CD4-positive, alpha-beta T cell treated with Interleukin-15 for 1 hour (primary cell): ENCODE measurements at regions not wholly inside any gene's neighbourhood (a gene's known extent, or its start where the extent isn't known, plus 50 kb on each side); places are given as distances from the start of the nearest gene placed in this dataset.
A peak's percentile ranks its signal among the peaks of the same experiment; 100 is the strongest.
"Not testable (repeated sequence)": the region's sequence is repeated elsewhere in the genome, so short reads cannot be mapped to it uniquely, and the experiment has no call there.

Experiments
- DNase-seq: peaks from one replicate; pipeline ENCODE4 v3.0.0-alpha.2; 2020

DNA sequence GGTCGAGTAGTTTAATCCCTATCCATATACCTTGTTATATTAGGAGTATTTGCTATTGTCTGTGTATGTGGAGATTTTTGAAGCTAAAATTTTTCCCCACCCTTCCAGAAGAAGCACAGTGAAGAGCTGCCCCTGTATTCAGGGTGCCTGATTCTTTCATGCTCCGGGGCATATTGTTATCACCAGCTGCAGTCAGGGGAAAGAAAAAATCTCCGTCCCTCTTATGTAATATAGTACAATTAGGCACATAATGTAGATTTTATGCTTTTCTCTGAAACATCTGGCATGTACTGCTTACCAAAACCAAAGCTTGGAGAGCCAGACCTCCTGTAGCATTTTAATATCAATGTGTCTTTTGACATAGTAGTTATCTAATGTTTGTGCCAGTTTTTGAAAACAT lies 214.9 kb upstream of the EDNRB start:
- DNase-seq = no peak

DNA sequence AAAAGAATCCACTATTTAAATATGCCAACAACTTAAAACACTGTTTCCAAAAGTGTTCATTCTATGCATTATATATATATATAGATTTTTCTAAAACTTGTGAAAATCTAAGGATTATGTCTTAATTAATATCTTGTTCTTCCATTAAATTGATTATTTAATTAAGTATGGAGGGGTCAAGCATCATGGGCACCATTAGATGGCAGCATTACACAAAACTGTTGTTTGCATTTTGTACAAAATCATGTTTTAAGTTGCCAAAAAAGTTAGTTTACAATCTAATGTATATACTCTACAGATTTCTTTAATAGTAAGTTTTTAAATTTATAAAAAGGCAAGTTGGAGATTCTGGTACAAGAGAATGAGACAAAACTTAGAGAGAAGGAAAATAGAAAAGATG lies 213.2 kb upstream of the EDNRB start:
- no peak for DNase-seq

DNA sequence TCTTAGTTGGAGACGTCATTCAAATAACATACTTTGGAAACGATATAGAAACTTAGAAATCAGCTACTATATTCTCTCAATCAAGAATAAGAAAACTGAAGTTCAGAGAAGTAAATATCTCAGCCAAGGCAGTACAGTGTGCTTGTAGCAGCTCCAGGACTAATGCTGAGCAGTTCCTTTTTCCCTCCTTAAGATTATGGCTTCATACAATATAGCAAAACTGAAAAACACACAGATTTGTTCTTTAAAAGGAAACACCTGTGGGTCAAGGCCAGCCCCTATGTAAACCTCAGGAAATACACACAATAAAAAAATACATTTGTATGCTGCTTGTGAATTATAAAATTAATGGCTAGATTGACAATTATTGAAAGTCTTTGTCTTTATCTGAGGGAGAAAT lies 212.7 kb upstream of the EDNRB start:
- no peak for DNase-seq

DNA sequence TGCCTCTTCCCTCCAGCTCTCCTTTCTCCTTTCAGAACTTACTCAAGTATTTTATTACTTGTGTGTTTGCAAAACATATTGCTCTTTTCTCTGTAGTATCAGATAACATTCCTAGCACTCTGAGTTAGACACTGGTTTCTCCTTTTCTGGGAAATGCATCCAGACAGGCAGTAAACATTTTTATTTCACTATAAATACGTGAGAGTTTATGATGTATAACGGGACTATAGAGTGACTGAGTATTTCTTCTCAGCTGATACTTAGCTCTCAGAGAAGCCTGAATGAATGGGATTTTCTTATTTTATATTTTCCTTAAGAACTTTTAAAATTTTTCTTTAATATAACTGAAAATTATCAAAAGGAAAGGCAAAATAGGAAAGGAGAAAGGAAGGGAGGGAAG lies 211.2 kb upstream of the EDNRB start:
- no peak for DNase-seq

DNA sequence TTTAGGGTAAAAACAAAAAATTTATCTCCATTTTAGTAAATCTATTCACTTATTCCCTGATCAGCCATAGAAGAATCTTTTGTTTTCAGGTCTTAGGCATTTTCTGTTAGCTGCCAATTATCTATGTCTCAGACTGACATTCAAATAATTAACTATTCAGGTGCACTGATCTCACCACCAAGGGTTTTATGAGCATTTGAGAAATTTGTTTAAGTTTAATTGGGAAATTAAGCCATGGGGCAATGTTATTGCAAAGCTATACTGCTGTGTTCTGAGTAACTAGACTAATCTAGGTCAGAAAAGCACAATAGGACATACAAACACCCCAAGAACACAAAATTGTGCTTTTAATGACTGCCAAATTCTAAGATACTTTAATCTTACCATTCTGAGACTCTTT lies 210.7 kb upstream of the EDNRB start:
- DNase-seq = no peak

DNA sequence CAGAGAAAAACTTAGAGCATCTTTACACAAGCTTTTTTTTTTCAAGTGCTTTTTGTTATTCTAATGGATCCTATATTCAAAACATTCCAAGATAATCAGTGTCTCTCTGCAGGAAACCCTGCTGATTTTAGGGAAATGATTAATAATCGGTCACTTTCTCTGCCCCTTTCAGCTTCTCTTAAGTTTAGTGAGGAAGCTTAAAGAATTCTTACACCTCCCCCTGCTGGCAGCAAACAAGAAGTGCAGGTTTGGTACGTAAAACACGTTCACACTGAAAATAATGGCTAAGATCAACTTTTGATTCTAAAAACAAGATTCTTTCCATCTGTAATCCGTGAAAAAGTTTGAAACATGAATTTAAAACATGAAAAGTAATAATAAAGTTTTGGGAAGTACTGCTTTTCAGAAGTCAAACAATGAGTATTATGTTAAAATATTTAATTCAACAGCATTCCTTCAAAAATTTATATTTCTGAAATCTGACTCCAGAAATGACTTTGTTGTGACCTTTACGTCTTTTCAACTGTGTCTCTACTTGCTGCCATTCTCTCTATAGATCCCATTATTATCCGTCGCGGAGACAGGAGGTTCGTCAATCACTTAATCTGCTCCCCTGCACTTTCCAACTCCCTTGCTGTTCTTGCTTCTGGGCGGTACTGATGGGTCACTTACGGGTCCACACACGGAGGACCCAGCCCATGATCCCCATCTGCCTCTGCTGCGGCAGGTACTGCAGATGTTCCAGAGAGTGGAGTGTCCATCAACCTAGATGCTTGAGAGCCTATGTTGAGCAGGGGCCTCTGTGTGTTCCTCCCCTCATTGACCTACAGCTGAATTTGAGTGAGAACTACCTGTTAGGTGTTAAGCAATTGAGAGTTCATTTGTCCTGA lies 203.1 kb upstream of the EDNRB start:
- DNase-seq = peak; percentile 25

DNA sequence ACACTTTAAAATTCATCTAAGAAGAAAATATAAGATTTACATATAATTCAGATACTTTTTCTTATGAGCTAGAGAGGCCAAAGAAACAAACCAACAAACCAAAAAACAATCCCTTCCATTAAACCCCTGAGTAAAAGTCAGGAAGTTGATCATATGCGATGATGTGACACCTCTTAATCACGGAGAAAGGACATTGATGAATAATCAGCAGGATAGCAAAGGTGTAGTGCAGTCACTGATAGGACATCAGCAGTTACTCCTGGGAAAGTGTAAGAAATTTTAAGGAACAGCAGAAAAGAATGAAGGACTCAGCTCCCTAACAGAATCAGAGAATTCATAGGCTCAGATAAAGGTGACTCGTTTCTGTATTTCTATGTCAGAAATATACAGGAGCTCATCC lies 202.4 kb upstream of the EDNRB start:
- no peak for DNase-seq

DNA sequence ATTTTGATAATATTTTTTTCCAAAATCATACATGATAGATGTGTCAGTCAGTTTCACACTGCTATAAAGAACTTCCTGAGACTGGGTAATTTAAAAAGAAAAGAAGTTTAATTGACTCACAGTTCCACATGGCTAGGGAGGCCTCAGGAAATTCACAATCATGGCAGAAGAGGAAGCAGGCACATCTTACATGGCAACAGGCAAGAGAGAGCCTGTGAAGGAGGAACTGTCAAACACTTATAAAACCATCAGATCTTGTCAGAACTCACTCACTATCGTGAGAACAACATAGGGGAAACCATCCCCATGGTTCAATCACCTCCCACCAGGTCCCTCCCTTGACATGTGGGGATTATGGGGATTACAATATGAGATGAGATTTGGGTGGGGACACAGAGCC lies 201.5 kb upstream of the EDNRB start:
- peak; percentile 17 for DNase-seq

DNA sequence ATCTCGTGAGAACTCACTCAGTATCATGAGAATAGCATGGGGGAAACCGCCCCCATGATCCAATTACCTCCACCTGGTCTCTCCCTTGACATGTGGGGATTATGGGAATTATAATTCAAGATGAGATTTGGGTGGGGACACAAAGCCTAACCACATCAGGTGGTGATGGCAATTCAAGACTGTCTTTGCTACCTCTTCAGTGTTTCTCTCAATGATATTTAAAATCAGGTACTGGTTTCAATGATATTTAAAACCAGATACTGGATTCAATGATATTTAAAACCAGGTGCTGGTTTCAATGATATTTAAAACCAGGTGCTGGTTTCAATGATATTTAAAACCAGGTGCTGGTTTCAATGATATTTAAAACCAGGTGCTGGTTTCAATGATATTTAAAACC lies 198.4 kb upstream of the EDNRB start:
- not testable (repeated sequence) for DNase-seq

DNA sequence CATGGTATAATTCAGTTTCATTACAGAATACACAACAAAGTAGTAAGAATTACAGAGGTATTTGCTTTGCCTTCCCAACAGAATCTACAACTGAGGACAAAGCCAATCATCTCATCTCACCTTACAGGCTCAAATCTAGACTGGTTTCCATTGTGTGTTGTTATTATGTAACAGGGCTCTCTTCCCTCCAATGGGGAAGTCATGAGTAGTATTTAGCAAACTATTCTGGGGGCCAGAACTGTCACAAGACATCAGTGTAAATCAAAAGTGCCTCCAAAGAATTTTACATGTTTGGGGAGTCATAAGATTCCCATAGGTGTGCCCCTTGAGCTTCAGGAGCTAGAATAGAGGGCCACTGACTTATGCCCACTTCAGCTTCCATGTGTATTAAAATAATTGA lies 187.0 kb upstream of the EDNRB start:
- no peak for DNase-seq

DNA sequence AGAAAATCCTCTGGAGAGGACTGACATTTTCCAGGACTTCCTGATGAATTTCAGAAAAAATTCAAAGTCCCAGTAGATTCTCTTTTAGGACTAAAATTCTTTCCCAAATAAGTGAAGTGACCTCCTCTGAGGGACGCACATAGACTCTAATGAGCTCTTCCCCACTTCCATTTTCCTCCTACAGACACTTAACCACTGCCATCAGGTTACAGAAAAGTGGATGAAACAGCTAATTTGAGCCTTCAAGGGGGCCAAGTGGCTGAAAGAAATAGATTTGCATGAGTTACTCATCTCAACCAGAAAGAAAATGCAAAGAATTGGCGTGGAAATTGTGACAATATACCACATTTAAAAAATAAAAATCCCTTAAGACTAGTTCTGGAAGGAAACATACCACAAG lies 185.3 kb upstream of the EDNRB start:
- no peak for DNase-seq

DNA sequence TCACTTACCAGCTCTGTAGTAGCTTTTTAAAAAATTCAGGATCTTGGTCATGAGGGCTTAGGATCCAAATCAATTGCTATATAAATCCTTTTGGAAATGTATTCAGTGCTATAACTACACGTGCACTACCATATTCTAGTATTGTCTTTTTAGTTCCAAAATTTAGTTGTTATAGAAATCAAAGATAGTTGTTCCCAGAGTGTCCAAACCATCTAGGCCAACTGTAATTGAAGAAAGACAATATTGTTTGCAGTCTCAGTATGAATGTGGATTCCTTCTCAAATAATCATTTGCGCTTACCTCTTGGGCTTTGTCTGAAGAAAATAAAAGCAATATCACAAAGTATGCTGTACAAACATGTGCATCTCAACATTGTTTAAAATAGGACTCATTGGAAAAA lies 184.1 kb upstream of the EDNRB start:
- DNase-seq = no peak

DNA sequence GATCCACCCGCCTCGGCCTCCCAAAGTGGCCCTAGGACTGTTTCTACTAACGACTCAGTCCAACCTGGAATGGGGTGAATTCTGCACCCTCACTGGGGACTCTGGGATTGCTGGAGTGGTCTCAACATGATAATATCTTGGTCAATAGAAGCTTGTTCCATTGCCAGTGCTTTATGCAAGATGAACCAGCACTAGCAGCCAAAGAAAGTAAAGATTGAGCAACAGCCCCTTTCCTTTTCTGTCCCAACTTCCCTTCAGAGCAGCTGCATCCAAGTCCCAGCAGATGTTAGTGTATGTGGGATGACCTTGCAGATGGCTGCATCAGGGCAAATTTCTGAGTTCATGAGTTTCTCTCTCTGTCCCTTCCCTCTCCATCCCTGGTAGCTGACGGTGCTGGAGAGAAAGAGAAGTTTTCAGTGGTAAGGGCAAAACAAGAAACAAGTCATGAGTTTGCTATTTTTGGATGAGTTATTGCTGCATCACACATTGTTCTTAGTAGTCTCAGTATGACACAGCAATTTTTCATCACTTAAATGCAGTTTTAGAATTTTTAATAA lies 183.6 kb upstream of the EDNRB start:
- no peak for DNase-seq

DNA sequence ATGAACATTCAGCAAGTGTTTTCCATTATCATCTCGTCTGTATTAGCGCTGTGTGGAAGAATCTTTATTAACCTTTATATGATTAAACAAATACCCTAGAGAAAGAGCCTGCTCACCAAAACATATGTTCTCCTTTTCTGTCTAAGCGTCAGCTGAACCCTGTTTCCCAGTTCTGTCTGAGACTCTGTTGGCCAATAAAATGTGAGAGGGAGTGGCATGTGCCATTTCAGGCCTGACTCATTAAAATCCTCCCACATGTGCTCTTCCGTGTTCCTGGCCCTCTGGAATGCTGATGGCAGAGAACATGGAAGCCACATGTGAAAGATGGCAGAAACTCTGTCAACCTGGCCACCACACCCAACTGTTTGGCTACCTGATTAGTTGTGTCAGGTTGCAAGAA lies 181.9 kb upstream of the EDNRB start:
- no peak for DNase-seq

DNA sequence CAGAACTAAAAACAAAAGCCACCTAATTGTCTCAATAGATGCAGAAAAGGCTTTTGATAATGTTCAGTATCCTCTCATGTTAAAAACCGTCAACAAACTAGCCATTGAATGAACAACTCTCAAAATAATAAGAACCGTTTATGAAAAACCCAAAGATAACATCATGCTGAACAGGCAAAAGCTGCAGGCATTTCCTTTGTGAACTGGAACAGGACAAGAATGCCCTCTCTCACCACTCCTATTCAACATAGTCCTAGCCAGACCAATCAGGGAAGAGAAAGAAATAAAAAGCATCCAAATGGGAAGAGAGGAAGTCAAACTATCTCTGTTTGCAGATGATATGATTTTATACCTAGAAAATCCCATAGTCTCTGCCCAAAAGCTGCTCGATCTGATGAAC lies 179.6 kb upstream of the EDNRB start:
- no peak for DNase-seq

DNA sequence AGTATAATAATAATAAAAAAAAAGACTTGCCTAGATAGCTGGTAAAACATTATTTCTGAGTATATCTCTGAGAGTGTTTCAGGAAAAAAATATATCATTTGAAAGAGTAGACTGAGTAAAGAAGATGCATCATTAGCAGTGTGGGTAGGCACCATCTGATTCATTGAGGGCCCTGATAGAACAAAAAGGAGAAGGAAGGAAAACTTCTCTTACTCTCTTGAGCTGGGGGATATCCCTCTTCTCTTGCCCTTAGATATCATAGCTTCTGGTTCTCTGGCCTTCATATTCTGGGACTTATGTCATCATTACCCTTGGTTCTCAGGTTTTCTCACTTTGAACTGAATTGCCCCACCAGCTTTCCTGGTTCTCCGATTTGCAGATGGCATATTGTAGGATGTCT lies 177.6 kb upstream of the EDNRB start:
- no peak for DNase-seq

DNA sequence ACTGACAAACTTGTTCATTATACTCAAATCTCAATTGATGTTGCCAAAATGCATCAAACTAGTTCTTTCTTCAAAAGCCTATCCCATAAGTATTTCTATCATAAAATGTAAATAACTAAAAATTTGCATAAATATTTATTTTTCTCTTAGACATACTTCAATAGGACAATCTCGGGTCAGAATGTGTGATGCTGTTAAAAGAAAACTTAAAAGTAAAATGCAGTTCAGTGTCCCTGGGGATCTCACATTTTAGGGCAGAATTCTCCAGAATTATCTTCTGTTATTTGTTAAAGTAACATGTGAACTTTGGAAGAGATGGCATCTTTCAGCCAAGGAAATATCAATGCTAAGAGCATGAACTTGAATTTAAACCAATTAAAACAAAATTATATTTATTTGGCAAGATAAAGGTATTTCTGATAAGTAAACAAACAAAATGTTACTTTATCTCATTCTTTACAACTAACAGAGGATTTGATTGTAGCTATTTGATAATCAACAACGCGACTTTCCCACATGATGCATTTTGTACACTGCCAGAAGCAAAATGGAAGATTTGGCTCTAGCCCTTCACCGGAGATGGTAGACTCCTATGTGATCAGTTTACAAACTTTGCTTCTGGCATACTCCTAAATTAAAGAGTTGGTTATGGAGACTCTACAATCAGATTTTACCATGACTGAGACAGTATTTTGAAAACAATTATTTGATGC lies 169.5 kb upstream of the EDNRB start:
- DNase-seq = no peak

DNA sequence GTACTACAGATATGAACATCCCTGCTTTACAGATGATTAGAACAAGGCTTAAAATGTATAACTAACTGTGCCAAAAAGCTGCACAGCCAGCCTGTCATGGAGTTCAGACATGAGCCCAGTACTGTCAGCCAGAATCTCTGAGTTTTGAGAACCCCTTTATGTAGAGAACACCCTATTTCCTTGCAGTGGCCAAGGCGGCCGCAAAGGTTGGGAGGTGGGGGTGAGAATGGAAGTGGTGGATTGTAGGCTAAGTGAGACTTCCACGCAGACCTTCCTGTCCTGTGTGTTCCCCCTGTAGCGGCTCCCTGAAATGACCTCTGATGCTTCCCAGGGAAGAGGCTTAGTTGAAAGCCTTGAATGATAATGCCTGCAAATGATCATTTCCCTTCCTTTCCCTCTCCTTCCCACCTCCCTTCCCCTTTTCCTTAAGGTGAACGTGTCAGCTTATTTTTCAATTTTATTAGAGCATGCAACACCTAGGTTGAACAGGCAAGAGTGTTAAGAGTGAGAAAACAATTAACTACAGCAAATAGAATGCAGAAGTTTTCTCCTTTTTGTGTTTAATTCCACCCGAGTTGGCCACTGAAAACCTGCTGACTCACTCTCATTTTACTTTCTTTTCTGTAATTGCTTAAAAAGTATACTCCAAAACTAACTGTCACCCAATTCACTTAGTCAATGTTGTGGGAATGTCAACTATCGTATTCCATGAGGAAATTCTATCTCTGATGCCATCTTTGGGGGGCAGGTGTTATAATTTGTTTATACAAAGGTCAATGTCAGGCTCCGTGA lies 167.0 kb upstream of the EDNRB start:
- DNase-seq = no peak

DNA sequence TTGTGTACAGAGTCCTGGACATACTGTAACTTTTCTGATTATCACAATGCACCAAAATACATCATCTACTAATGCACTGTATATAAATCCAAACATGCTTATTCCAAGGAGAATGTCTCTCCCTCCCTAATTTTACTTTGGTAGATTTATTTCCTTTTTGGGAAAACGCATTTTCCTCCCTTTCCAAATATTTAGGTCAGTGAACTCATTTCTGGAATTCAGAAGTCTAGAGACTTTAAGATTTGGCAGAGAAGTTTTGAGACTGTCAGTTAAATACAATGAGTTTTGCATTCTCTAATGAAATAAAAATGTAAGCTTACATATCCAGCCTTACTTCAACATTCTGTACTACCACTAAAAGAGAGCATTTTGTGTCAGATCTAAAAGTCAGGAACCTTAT lies 165.8 kb upstream of the EDNRB start:
- DNase-seq = no peak

DNA sequence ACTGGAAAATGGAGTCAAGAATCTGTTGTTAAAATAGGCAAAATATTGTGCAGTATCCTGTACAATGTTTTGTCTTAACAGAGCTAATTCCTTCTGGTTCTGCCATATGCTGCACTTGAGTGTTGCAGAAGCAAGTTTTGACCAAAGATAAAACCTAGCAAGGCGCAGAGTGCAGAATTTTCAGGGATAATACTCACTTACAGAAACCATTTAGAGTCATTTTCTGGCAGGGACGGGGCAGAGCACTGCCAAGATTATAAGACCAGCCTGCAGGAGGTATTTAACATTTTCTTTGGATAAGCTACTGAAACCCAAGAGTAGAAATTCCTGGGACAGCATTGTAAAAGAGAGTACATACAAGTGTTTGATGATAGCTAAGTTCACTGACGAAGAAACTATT lies 159.5 kb upstream of the EDNRB start:
- DNase-seq = no peak

DNA sequence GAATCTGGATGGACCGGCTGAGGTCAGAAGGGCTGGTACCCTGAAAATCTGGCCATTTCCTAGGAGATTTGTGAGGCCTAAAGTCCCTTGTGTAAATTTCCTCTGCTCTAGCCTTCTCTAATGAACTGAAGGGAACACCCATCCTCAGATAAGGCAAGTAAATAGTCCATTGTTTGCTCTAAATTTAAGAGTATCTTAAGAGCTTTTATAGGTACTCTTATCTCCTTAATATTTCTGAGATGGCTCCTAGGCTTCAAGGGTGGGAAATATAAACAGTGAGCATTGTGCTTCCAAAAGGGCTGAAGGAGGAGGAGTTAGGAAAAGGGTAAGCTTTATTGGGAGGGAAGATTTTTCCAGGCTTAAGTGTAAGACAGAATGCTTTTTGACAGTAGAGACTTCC lies 148.7 kb upstream of the EDNRB start:
- DNase-seq = no peak

DNA sequence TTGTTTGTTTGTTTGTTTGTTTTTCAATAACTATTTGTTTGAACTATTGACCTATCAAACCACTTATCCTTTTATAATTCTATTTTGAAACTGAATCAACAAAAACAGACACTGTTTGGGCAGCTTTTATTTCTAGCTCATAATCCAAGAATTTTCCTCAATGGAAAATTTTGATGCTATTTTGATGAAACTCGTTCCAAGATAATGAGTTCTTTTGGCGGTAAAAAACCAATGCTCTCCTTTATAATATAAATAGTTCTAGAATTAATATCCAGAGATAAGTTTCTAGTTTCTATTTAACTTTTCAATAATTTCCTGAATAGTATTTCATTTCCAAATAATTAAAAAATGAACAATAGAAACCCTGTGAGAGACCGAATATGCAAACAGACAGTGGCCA lies 146.5 kb upstream of the EDNRB start:
- no peak for DNase-seq

DNA sequence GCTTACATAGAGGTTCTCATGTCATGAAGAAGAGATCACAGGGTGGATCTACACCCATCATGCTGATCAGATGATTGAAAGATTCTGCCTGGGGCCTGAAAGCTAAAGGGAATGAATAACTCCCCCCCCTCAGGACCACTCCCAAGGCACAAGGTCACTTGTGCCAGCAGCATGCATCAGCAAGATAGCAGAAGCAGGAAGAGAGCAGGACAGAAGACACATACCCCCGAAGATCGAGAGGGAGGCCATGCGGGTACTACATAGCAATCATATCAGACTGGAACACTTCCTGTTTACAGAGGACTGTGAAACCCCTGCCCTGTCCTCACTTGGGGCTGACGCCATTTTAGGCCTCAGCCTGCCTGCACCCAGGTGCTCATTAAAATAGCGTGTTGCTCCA lies 143.2 kb upstream of the EDNRB start:
- no peak for DNase-seq

DNA sequence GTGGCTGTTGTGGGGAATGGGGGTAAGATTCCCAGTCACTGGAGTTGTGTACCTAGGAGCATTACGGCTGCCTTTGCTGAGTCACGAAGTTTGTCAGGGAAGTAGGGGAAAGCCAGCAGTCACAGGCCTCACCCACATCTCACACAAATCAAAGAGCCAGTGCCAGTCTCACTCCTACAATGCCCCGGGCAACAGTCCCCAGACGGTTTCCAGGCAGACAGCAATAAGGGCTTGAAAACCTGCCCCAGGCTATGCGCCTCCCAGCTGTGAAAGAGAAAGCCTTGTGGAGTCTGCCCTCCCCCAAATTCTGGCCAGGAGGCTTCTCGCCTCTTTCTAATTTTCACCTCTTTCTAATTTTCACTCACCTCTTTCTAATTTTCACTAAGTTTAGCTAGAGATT lies 142.3 kb upstream of the EDNRB start:
- DNase-seq = no peak
